Thyroid gland (tissue), 4 donors: ENCODE measurements at regions not wholly inside any gene's neighbourhood (a gene's known extent, or its start where the extent isn't known, plus 50 kb on each side); places are given as distances from the start of the nearest gene placed in this dataset.
"Not testable (repeated sequence)": the region's sequence is repeated elsewhere in the genome, so short reads cannot be mapped to it uniquely, and the experiment has no call there.

ENCODE experiments used
- DNase-seq, 2 donors: peaks; one replicate each; pipeline ENCODE4 v3.0.0-alpha.2; 2019
- H3K27ac ChIP-seq, 3 donors: fragments of 200-600 bp; sonication (generic); 1 replicate in 2 of 3; 2 replicates in 1 of 3; pipeline ENCODE4 v1.5.1; 2016 to 2019; ENCODE audit warnings: mild to moderate bottlenecking in 1 of 3, moderate library complexity in 1 of 3
- H3K27me3 ChIP-seq: fragments of 200-600 bp; sonication (generic); one replicate; pipeline ENCODE4 v1.5.1; 2019
- H3K36me3 ChIP-seq, 2 donors: fragments of 200-600 bp; sonication (generic); one replicate each; pipeline ENCODE4 v1.5.1; 2016 to 2019
- H3K4me1 ChIP-seq, 2 donors: fragments of 200-600 bp; sonication (generic); one replicate each; pipeline ENCODE4 v1.5.1; 2017 to 2019
- H3K4me3 ChIP-seq, 3 donors: fragments of 200-600 bp; sonication (generic); replicated peaks in 1 of 3; 1 replicate in 2 of 3; 2 replicates in 1 of 3; pipeline ENCODE4 v1.5.1; 2016; ENCODE audit warnings: mild to moderate bottlenecking in 1 of 3
- H3K9me3 ChIP-seq: fragments of 200-600 bp; sonication (generic); one replicate; pipeline ENCODE4 v1.5.1; 2017
- CTCF ChIP-seq, 6 experiments: fragments of 200-600 bp in 3 of 6; fragments of 450-650 bp in 3 of 6; sonication (generic) in 3 of 6; IDR thresholded peaks; one replicate each; pipeline ENCODE4 v1.5.1; 2016 to 2019; ENCODE audit warnings: antibody characterized with exemption in 6 of 6, mild to moderate bottlenecking in 2 of 6, inconsistent platforms in 1 of 6, moderate library complexity in 1 of 6
- POLR2A ChIP-seq, 2 donors: fragments of 450-650 bp; IDR thresholded peaks; one replicate each; pipeline ENCODE4 v1.6.1; 2017; ENCODE audit warnings: antibody characterized with exemption in 2 of 2, mild to moderate bottlenecking in 2 of 2, moderate library complexity in 1 of 2
- WGBS, 2 donors: methylation state at CpG; one replicate each; pipeline ENCODE4 v1.1.5; 2017; 5-methylcytosine and 5-hydroxymethylcytosine counted together
- intact Hi-C: fragments of 100-400 bp; cut with DNase I; formaldehyde crosslinking; loops from one replicate; pipeline ENCODE4 v1.15.1; 2023

GRCh38 chr2:22958308-22958707, 426.7 kb upstream of the KLHL29 start:
- TF ChIP-seq CTCF (IDR thresholded peaks at IDR 0.05) (no peak), POLR2A (IDR thresholded peaks at IDR 0.05) (no peak)
- H3K9me3 ChIP-seq, result no peaks in the 10 kb centered on the region
- no peak overlapping the region for H3K27ac ChIP-seq
- intact Hi-C loops, result no loop called here
- no peak for DNase-seq
- no peaks in the 10 kb centered on the region for H3K27me3 ChIP-seq
- no peaks in the 10 kb centered on the region for H3K4me1 ChIP-seq
- WGBS, 2 donors, result 84 to 91% methylated on average over 4 of the region's 4 CpGs
- H3K36me3 ChIP-seq, result no peaks in the 10 kb centered on the region
- no peak overlapping the region for H3K4me3 ChIP-seq

- Histone ChIP-seq H3K36me3 (no peaks in the 10 kb centered on the region), H3K4me3 (no peak overlapping the region), H3K27ac (no peak overlapping the region), H3K9me3 (no peaks in the 10 kb centered on the region), H3K27me3 (no peaks in the 10 kb centered on the region), H3K4me1 (no peaks in the 10 kb centered on the region)
- TF ChIP-seq CTCF (IDR thresholded peaks at IDR 0.05), result no peak
- TF ChIP-seq POLR2A (IDR thresholded peaks at IDR 0.05), result no peak
- WGBS, 2 donors, result 89 to 90% methylated on average over 5 of the region's 5 CpGs
- intact Hi-C loops, result no loop called here
- no peak for DNase-seq
Measured at GRCh38 chr2:22967756-22968155, 417.2 kb upstream of the KLHL29 start.

- Histone ChIP-seq H3K27ac (no peak overlapping the region), H3K9me3 (no peaks in the 10 kb centered on the region), H3K36me3 (no peaks in the 10 kb centered on the region), H3K4me3 (no peak overlapping the region), H3K4me1 (no peaks in the 10 kb centered on the region), H3K27me3 (no peaks in the 10 kb centered on the region)
- intact Hi-C loops, result no loop called here
- no peak for DNase-seq
- TF ChIP-seq CTCF (IDR thresholded peaks at IDR 0.05) (no peak), POLR2A (IDR thresholded peaks at IDR 0.05) (no peak)
- 22 to 31% methylated on average over 8 of the region's 8 CpGs for WGBS, 2 donors
Measured at GRCh38 chr2:22970284-22970975, 414.5 kb upstream of the KLHL29 start.

GRCh38 chr2:22970991-22971390, 414.0 kb upstream of the KLHL29 start:
- Histone ChIP-seq H3K27me3 (no peaks in the 10 kb centered on the region), H3K36me3 (no peaks in the 10 kb centered on the region), H3K27ac (no peak overlapping the region), H3K9me3 (no peaks in the 10 kb centered on the region), H3K4me3 (no peak overlapping the region), H3K4me1 (no peaks in the 10 kb centered on the region)
- DNase-seq, result no peak
- intact Hi-C loops, result no loop called here
- WGBS, 2 donors, result 40 to 42% methylated on average over 2 of the region's 2 CpGs
- TF ChIP-seq CTCF (IDR thresholded peaks at IDR 0.05), result no peak
- no peak for TF ChIP-seq POLR2A (IDR thresholded peaks at IDR 0.05)

GRCh38 chr2:22981785-22982184, 403.2 kb upstream of the KLHL29 start:
- TF ChIP-seq CTCF (IDR thresholded peaks at IDR 0.05) (no peak), POLR2A (IDR thresholded peaks at IDR 0.05) (no peak)
- WGBS, 2 donors, result 80 to 81% methylated on average over 1 of the region's 1 CpG
- no peaks in the 10 kb centered on the region for H3K36me3 ChIP-seq
- DNase-seq, result no peak
- intact Hi-C loops, result no loop called here
- H3K4me3 ChIP-seq, result no peak overlapping the region
- no peaks in the 10 kb centered on the region for H3K4me1 ChIP-seq
- H3K9me3 ChIP-seq, result no peaks in the 10 kb centered on the region
- no peaks in the 10 kb centered on the region for H3K27me3 ChIP-seq
- no peak overlapping the region for H3K27ac ChIP-seq

- H3K4me3 ChIP-seq, H3K27me3 ChIP-seq, H3K36me3 ChIP-seq, intact Hi-C loops, H3K4me1 ChIP-seq, H3K27ac ChIP-seq, H3K9me3 ChIP-seq, DNase-seq: not testable (repeated sequence)
- WGBS, 2 donors, result 93% methylated on average over 21 to 25 of the region's 25 CpGs
Measured at GRCh38 chr2:22984152-22984551, 400.8 kb upstream of the KLHL29 start.
